KBM-7 (cell line): ENCODE measurements at regions not wholly inside any gene's neighbourhood (a gene's known extent, or its start where the extent isn't known, plus 50 kb on each side); places are given as distances from the start of the nearest gene placed in this dataset.

Source experiments
- DNase-seq: peaks from one replicate; pipeline ENCODE4 v3.0.0-alpha.2; 2015
- in situ Hi-C: fragments of 300-500 bp; cut with MboI; formaldehyde crosslinking; loops from 2 replicates; pipeline ENCODE4 v1.14.3; 2020; ENCODE audit warnings: low sequenced_read_pairs, low pct_unique_long_range_greater_than_20kb, mixed read lengths

DNA sequence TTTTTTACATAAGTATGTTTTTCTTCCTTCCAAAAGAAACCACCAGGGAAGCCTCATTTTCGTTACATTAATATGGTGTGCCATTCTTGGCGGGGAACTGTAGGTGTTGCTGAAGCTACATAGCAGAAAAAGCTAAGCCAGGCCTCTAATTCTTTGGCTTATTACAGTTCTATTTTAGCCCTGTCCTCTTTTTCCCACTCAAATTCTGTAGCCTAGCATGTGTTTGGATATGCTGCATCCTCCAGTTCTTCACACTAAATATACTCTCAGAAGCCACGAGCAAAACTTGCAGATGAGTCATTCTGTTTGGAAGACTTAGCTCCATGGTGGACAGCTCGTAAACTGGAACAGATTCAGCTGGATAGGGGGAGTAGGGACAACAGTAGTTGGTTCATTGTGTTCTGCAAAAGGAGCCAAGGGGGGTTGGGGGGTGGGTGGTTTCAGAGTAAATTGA, 369.4 kb downstream of the TMEM161B start:
- in situ Hi-C loops = no loop called here
- DNase-seq = no peak

DNA sequence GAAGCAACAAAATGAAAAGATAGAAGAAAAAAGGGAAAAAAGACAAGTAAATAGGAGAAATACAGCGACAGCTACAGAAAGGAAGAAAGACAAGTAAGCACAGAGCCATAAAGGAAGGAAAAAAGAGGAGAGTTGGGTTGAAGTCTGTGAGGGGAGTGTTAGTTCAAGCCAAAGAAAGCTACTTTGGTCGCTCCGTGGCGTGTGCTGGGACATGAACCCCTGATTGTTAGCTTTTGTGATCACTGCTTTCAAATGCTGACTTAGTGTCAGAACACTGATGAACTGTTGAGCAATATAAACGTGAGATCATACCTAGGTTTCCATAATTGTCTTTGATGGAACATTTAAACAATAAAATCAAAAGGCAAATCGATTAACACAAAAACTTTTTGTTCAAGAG, 370.1 kb downstream of the TMEM161B start:
- DNase-seq = no peak
- in situ Hi-C loops = no loop called here

DNA sequence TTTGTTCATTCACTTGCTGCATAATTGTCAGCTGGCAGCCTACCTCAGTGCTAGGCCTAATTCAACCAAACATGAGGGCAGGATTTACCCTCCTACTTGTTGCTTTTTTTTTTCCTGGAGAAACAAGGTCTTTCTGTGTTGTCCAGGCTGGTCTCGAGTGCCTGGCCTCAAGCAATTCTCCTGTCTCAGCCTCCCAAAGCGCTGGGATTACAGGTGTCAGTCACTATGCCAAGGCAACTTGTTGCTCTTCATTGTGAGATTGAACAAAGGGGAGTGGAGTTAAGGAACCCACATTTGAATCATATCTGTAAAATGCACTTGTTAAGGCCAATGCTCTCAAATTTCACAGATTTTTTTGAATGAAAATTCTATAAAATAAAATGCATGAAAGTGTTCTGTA, 380.5 kb downstream of the TMEM161B start:
- in situ Hi-C loops = no loop called here
- no peak for DNase-seq

DNA sequence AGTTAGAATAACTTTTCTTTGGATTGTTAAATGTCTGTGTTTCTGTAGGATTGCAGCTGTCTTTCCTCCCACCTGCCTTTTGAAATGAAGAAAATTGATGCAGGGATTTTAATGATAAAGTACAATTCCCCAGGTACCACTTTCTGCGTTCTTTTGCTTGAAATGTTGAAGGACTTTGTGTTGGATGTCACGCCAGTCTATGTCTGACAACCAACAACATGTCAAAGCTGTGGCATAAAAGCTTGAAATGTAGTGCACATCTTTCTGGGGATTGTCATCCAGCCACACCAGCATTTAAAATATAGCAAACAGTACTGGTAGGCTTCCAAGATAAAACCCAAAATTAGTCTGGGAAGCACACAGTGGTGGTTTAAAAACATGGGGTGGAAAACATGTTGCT, 381.4 kb downstream of the TMEM161B start:
- in situ Hi-C loops = no loop called here
- DNase-seq = no peak

DNA sequence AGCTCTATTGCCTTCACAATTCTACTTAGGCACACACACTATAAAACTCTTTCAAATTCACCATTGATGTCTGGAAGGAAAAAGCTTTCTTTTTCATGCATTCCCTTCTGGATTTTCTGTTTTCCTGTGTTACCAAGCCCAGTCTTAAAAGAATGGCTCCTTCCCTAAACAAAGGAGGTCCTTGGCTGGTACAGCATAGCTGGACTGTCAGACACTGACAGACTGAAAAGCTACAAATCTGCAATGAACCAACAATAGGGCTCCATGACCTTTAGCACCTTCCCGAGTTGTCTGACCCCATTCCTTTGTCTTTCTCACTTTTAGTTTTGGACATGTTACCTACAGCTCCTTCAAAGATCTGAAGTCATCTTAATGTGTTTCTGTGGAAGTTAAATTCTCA, 382.5 kb downstream of the TMEM161B start:
- in situ Hi-C loops = no loop called here

DNA sequence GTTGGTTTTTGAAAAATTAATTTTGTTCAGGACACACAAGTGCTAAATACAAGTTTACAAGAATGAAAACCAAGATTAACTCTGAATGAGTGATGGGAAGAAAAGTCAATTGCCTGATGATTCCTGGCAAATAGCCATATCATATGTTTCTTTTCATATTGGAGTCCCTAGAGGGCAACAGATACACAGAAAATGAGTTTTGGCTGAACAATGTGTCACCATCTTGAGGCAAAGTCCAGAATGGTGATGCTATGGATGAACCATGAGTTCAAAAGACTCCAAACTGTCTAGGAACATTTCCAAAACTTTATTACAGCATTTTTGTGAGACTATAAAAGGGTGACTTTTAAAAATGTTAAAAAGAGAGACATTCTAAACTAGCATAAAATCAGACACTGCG, 382.9 kb downstream of the TMEM161B start:
- in situ Hi-C loops = no loop called here
- no peak for DNase-seq

More for the DNA sequence above, 382.5 kb downstream of the TMEM161B start:
- no peak for DNase-seq

DNA sequence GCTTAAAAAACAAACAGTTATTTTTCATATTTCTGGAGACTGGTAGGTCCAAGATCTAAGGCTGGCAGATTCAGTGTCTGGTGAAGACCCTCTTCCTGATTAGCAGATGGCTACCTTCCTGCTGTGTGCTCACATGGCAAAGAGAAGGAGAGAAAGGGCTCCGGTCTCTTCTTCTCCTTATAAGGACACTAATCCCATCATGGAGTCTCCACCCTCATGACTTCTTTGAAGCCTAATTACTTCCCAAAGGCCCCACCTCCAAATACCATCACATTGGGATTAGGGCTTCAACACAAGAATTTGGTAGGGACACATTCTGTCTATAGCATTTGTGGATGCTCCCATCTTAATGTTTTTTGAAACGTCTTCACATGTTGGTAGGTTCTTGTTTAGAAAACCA, 391.1 kb downstream of the TMEM161B start:
- in situ Hi-C loops = no loop called here
- DNase-seq = no peak

DNA sequence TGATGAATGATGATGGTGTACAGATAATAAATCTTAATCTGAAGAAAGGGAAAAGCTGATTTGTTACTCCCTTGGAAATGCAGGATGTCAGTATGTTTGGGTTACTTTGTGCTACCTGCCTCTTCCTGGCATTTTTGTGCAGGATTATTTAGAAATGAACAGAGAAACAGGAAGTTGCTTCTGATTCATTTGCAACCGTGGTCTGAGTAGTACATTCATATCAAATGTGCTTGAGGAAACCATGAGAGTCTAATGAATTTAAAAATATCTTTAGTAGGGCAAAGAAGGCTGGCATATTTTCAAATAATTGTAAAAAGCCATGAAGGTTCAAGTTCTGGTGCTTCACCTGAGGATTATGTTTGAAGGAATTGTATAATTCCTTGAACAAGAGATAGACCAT, 391.6 kb downstream of the TMEM161B start:
- in situ Hi-C loops = no loop called here

DNA sequence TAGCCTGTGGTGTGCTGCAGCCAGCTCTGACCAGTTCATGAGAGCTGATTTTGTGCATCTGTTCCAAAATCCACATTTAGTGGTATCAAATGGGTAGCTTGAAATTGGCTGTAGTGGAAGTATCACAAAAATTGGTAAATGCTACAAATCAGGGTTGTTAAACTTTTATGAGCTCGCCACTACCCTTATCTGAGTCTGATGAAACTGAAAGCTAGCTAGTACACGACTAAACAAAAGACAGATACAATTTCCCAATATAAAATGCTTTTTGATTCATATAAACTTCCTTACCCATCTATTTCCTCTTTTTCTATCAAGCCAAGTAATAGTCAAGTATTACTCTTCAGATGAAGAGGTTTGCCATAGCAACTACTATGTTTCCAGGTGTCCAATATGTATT, 392.0 kb downstream of the TMEM161B start:
- DNase-seq = no peak
- in situ Hi-C loops = no loop called here

More for the DNA sequence above, 391.6 kb downstream of the TMEM161B start:
- no peak for DNase-seq

DNA sequence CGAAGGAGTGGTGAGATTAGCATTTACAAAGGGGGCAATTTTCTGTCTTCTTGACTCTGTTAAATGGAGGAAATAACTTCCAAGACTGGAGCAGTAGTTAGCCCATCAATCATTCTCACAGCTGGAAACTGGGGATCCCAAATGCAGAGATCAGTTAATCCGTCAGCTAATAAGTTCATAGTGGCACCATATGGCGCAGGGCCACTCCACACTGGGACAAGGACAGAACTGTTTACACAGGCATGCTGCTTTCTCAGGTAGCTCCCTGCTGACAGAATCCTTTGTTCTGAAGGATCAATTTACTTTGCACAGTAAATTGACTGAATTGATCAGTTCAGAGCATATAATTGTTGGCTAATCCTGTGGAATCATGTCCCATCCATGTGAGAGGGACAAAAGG, 395.7 kb downstream of the TMEM161B start:
- in situ Hi-C loops = no loop called here
- DNase-seq = no peak

DNA sequence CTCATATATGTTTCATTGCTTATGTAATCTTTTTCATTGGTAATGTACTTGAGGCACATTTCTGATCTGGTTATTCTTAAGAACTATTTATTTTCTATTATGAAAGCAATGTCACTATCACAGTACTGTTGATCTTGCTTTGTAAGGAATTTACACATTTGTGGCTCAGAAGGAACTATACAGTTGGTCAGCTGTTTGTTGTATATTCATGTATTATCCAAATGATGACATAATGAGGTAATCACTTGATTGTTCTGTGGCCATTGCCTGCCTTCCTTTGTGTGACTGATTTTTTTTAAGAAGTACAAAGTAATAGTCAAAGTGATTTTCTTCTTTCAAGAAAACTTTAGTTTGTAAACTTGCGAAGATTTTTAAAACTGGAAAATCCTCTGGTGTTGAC, 399.9 kb downstream of the TMEM161B start:
- DNase-seq = no peak
- in situ Hi-C loops = no loop called here

DNA sequence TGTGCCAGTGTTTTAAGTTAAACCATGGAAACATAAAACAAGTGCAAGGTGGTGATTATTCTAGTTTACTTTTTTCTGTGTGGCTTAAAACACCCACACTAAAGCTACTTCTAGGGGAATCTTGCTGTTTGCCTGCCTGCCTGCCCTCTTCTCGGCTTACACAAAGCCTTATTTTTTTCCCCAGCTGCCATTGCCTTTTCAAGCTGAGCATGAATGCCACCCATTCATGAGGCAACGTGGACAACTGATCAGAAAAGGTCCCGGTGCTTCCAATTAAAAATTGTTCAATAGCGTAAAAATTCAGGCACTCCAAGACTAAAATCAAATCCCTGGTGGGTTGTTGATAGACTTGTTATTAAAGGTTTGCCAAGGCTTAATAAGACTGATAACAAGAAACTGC, 401.4 kb downstream of the TMEM161B start:
- in situ Hi-C loops = no loop called here
- no peak for DNase-seq

DNA sequence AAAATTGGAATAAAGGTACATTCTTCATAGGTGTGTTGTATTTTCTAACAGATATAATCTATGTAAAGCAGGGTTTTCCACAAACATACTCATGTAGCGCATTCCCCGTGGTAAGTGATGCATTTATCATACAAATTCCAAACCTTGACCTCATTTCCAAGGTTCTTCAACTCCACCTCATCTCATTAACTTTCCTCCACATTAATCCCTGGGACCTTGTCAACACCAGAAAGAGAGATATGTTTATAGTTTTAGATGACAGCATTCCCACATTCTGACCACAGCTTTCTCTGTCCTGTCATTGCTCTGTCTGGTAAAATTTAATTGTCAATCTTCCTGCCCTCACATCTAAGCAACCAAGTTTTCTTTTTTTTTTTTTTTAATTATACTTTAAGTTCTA, 415.1 kb downstream of the TMEM161B start:
- DNase-seq = no peak
- in situ Hi-C loops = no loop called here

DNA sequence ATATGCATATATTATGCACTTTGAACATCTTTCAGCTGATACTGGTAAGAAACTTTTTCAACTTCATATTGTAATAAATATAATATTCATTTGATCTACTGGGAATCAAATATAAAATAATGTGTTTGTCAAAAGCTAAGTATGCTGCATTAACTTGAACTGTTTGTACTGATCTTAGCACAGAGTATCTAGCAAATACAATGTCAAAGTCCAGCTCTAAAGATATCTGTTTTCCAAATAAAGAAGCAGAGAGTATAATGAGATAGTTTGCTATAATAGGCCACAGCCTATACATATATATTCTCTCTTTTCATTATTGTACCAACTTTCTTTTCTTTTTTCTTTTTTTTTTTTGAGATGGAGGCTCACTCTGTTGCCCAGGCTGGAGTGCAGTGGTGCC, 417.0 kb downstream of the TMEM161B start:
- DNase-seq = no peak
- in situ Hi-C loops = no loop called here

DNA sequence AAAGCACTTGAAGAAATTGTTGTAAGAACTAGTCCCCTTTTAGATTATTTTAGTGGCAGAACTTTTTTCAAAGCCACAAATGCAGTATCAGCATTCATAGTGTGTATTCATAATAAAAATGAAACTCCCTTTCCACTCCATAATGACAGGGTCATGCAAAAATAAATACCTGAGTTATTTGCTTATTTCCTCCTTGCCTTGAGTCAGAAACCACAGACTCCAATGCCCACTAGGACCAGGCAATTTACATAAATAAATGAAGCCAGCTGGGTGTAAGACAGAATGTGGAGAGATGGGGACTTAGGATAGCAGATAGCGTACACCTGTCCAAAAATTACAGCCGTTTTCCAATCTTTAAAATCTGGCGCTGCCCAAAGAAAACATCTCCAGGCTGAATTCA, 417.8 kb downstream of the TMEM161B start:
- in situ Hi-C loops = no loop called here
- no peak for DNase-seq

DNA sequence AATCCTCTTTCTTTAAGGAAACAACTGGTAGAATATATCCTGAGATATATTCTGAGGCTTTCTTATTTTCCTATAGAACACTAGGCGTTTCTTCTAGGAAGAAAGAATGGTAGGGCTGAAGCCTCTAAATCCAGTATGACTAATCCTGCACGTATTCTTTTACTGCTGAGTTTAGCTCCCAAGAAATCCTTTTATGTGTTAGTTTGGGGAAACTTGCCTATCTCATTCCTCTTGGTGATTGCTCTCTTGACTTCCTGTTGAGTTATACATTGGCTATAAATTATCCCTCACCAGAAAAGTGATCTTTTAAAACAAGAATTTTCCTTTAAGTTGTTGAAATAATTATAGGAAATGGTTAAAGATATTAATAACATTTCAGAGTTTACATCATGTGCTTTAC, 422.9 kb downstream of the TMEM161B start:
- in situ Hi-C loops = no loop called here
- no peak for DNase-seq

DNA sequence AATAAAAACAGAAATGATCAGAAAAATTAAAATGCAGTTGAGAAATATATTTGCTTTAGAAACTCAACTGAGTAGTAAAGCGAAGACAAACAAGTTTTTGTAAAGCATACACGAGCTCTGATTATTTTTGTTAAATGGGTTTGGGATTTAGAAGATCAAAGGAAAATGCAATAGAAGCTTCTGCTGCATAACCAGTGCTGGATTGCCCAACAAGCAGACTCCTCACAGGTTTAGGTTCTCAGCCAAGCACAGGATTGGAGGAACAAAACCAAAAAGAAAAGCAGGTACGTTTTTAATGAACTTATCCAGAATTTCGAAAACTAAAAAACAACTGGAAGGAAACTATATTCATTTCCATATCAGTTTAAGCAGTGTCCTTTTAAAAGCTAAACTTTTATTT, 423.8 kb downstream of the TMEM161B start:
- in situ Hi-C loops = no loop called here
- no peak for DNase-seq

DNA sequence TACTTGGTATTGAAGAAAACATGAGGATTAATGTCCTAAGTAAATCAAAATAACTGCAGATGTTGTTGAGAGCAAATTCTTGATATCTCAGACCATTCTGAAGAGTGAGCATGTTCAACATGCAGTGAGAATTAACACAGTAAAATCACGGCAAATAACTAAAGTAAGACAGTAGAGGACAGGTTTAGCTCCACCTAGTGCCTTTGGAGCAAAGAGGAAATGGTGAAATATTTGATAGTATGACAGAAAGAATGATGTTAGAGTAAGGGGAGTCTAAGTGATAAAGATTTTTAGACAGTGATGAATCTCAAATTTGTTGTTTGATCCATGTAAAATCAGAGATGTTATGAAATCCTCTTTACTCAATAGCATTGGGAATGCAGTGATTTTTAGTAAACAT, 424.2 kb downstream of the TMEM161B start:
- no peak for DNase-seq
- in situ Hi-C loops = no loop called here

DNA sequence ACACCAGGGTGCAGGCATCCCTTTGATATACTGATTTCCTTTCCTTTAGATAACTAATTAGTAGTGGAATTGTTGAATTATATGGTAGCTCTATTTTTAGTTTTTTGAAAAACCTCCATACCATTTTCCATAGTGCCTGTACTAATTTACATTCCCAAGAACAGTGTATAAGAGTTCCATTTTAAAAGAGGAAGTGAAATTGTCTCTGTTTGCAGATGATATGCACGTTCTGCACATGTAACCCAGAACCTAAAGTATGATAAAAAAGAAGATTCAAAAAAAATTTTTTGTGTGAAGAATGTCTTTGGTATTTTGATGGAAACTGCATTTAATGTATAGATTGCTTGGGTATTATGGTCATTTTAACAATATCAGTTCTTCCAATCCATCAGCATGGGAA, 424.0 kb upstream of the CCNH start:
- in situ Hi-C loops = no loop called here

DNA sequence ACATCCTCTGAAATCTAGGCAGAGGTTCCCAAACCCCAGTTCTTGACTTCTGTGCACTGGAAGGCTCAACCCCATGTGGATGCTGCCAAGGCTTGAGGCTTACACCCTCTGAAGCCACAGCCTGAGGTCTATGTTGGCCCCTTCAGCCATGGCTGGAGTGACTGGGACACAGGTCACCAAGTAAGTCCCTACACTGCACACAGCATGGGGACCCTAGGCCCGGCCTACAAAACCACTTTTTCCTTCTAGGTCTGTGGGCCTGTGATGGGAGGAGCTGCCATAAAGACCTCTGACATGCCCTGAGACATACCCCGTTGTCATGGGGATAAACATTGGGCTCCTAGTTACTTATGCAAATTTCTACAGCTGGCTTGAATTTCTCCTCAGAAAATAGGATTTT, 418.8 kb upstream of the CCNH start:
- in situ Hi-C loops = no loop called here
- no peak for DNase-seq

More for the DNA sequence above, 424.0 kb upstream of the CCNH start:
- no peak for DNase-seq

DNA sequence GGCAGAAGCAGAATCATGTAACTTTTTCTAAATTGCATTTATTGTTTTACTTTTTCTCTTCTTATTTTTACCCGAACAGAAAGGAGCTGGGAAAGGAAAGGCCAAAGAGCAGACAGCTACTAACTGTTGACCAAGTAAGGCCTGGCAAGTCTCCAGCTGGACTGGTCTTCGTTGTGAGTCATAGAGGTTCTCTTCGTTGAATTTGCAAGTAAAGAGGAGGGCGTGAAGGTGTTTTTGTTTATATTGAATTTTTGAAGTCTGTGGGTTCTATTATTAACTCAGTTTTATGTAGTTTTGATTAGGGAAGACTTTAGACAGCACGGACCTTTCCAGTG, 416.5 kb upstream of the CCNH start:
- in situ Hi-C loops = no loop called here
- DNase-seq = no peak

DNA sequence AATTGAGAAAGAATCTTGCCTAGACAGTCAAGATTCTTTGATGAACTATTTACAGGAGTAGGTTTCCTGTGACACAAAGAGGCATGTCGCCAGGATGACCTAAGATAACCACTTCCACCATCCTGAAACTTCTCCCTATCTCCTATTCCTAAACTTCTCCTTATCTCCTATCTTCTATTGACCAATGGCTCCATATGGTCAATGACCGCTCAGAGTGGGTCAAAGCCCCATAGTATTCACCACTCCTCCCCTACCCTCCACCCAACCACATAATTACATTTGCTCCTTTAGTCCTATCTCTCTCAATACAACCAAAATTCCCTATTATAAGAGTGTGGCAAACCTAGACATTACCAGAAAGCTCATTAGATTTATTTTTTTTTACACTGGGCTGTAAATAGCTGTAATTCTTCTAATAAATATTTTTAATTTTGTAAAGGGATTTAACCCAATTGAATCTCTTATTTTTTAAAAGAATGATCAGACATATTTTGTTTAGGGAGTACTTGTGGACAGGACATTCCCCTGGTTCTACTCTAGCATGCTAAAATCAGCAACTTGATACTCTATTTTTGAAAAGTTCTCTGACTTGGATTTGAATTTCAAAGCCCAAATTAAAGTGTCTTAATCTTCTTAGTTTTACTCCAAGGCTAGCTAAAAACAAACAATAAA, 416.0 kb upstream of the CCNH start:
- no peak for DNase-seq
- in situ Hi-C loops = no loop called here
